ENCODE measurements at regions not wholly inside any gene's neighbourhood (a gene's known extent, or its start where the extent isn't known, plus 50 kb on each side); places are given as distances from the start of the nearest gene placed in this dataset.

GRCh38 chr5:164721116-164721515 lies 1215.7 kb downstream of the MAT2B start:
- DNase-seq (ENCODE audit: low spot score): no peak
- no peak for TF ChIP-seq CTCF (IDR thresholded peaks at IDR 0.05; ENCODE audit: extremely low read depth, missing control alignments)

GRCh38 chr5:164721656-164722055 lies 1216.2 kb downstream of the MAT2B start:
- no peak for TF ChIP-seq CTCF (IDR thresholded peaks at IDR 0.05; ENCODE audit: extremely low read depth, missing control alignments)
- no peak for DNase-seq (ENCODE audit: low spot score)

- TF ChIP-seq CTCF (IDR thresholded peaks at IDR 0.05; ENCODE audit: extremely low read depth, missing control alignments): no peak
- DNase-seq (ENCODE audit: low spot score): no peak
Measured at GRCh38 chr5:164722702-164723101, 1217.3 kb downstream of the MAT2B start.

GRCh38 chr5:164727012-164727411 lies 1221.6 kb downstream of the MAT2B start:
- no peak for TF ChIP-seq CTCF (IDR thresholded peaks at IDR 0.05; ENCODE audit: extremely low read depth, missing control alignments)
- no peak for DNase-seq (ENCODE audit: low spot score)

GRCh38 chr5:164728733-164729132 lies 1223.3 kb downstream of the MAT2B start:
- TF ChIP-seq CTCF (IDR thresholded peaks at IDR 0.05; ENCODE audit: extremely low read depth, missing control alignments): no peak
- DNase-seq (ENCODE audit: low spot score): no peak

- no peak for TF ChIP-seq CTCF (IDR thresholded peaks at IDR 0.05; ENCODE audit: extremely low read depth, missing control alignments)
- DNase-seq (ENCODE audit: low spot score): no peak
Measured at GRCh38 chr5:164735334-164735733, 1229.9 kb downstream of the MAT2B start.

GRCh38 chr5:164741376-164741775 lies 1236.0 kb downstream of the MAT2B start:
- DNase-seq (ENCODE audit: low spot score): no peak
- TF ChIP-seq CTCF (IDR thresholded peaks at IDR 0.05; ENCODE audit: extremely low read depth, missing control alignments): no peak
